ENCODE measurements at regions not wholly inside any gene's neighbourhood (a gene's known extent, or its start where the extent isn't known, plus 50 kb on each side); places are given as distances from the start of the nearest gene placed in this dataset.

GRCh38 chr11:95508219-95508890, 277.4 kb upstream of the SESN3 start:
- BruUV-seq (replicated peaks) = no TSS peak
- POLR2A ChIA-PET = no interaction called here

DNA sequence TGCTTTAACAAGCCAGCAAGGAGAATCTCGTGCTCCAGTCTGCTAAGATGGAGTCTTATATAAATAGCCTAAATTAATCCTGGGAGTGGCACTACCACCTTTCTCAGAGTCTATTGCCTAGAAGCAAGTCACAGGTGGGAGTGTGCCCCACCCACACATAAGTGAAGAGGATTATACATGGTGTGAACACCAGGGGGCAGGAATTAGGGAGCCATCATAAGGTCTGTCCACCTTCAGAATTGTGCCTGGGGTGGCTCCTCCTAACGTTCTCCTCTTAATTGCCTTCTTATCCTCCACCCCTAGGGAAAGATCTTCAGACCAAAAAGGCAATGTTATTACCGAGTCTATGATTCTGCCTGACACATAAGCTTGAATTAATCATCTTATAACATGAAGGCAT, 276.8 kb upstream of the SESN3 start:
- Histone ChIP-seq H3K4me1 (ENCODE audit: control insufficient read depth, insufficient read depth, low read length) (no peaks in the 10 kb centered on the region), H3K36me3 (ENCODE audit: control insufficient read depth, insufficient read depth, low read length) (no peaks in the 10 kb centered on the region), H3K9me3 (ENCODE audit: control insufficient read depth, insufficient read depth, low read depth, low read length) (no peaks in the 10 kb centered on the region), H3K4me3 (ENCODE audit: low read depth in 2 of 2, low read length in 2 of 2) (no peak overlapping the region), H3K27me3 (ENCODE audit: control insufficient read depth, insufficient read depth, low read length) (peaks cover 2% of the 10 kb centered on the region; the same call in 1 of the 2 replicates), H3K27ac (ENCODE audit: low read length) (no peak overlapping the region)
- TF ChIP-seq, protein P1, sequence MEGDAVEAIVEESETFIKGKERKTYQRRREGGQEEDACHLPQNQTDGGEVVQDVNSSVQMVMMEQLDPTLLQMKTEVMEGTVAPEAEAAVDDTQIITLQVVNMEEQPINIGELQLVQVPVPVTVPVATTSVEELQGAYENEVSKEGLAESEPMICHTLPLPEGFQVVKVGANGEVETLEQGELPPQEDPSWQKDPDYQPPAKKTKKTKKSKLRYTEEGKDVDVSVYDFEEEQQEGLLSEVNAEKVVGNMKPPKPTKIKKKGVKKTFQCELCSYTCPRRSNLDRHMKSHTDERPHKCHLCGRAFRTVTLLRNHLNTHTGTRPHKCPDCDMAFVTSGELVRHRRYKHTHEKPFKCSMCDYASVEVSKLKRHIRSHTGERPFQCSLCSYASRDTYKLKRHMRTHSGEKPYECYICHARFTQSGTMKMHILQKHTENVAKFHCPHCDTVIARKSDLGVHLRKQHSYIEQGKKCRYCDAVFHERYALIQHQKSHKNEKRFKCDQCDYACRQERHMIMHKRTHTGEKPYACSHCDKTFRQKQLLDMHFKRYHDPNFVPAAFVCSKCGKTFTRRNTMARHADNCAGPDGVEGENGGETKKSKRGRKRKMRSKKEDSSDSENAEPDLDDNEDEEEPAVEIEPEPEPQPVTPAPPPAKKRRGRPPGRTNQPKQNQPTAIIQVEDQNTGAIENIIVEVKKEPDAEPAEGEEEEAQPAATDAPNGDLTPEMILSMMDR (IDR thresholded peaks at IDR 0.05) = peak; percentile 15; the same call in 1 of the 2 replicates
- TF ChIP-seq SIN3A (IDR thresholded peaks at IDR 0.05; ENCODE audit: borderline replicate concordance, insufficient read depth, low read depth, low read length) = no peak
- in situ Hi-C loops (cut with HindIII; ENCODE audit: low pct_unique_long_range_greater_than_20kb, low sequenced_read_pairs) = no loop called here
- POLR2A ChIA-PET = no interaction called here
- DNase-seq (ENCODE audit: low read depth, low spot score) = no peak
- BruUV-seq (replicated peaks) = no TSS peak
- ATAC-seq = no peak
- CTCF ChIA-PET = no interaction called here
- intact Hi-C loops (cut with micrococcal nuclease; ENCODE audit: unreplicated experiment) = no loop called here

More at GRCh38 chr11:95508219-95508890, 277.4 kb upstream of the SESN3 start:
- TF ChIP-seq TCF7L2 (IDR thresholded peaks at IDR 0.05; ENCODE audit: low read depth, low read length) (no peak), REST (IDR thresholded peaks at IDR 0.05; ENCODE audit: insufficient read depth in 1 of 2, low read depth in 2 of 2, low read length in 1 of 2) (no peak), POLR2AphosphoS5 (IDR thresholded peaks at IDR 0.05; ENCODE audit: low read depth, low read length) (no peak), SIN3A (IDR thresholded peaks at IDR 0.05; ENCODE audit: borderline replicate concordance, insufficient read depth, low read depth, low read length) (no peak)
- TF ChIP-seq, protein P1 (IDR thresholded peaks at IDR 0.05) = no peak
- Histone ChIP-seq H3K4me3 (ENCODE audit: low read depth in 2 of 2, low read length in 2 of 2) (no peak overlapping the region), H3K27me3 (ENCODE audit: control insufficient read depth, insufficient read depth, low read length) (peaks cover 2% of the 10 kb centered on the region; the same call in 1 of the 2 replicates), H3K9me3 (ENCODE audit: control insufficient read depth, insufficient read depth, low read depth, low read length) (no peaks in the 10 kb centered on the region), H3K27ac (ENCODE audit: low read length) (no peak overlapping the region), H3K36me3 (ENCODE audit: control insufficient read depth, insufficient read depth, low read length) (no peaks in the 10 kb centered on the region), H3K4me1 (ENCODE audit: control insufficient read depth, insufficient read depth, low read length) (no peaks in the 10 kb centered on the region)
- ATAC-seq (no peak), DNase-seq (ENCODE audit: low read depth, low spot score) (no peak)
- CTCF ChIA-PET = no interaction called here
- intact Hi-C loops (cut with micrococcal nuclease; ENCODE audit: unreplicated experiment) = no loop called here
- in situ Hi-C loops (cut with HindIII; ENCODE audit: low pct_unique_long_range_greater_than_20kb, low sequenced_read_pairs) = no loop called here

Measured in Panc1 (cell line).